IMR-90 (cell line): ENCODE measurements at regions not wholly inside any gene's neighbourhood (a gene's known extent, or its start where the extent isn't known, plus 50 kb on each side); places are given as distances from the start of the nearest gene placed in this dataset.

ENCODE experiments used
- ATAC-seq: fragments of 200-7000 bp; cut with Tn5 transposase; 2 replicates; pipeline ENCODE4 v1.9.1; 2020; ENCODE audit warnings: low read depth, mild to moderate bottlenecking, moderate library complexity
- BruUV-seq: library from RNA; stranded (reverse); fragments of 400-500 nt; replicated peaks from 2 replicates; lab custom pipeline; 2021; lab: Mats Ljungman, UMichigan
- CTCF ChIA-PET: fragments of 300-600 bp; formaldehyde crosslinking; extraction: SDS; loops from one replicate; lab custom pipeline; 2021; ENCODE audit warnings: antibody characterized with exemption; lab: Yijun Ruan, JAX
- POLR2A ChIA-PET: fragments of 300-600 bp; sonication (Branson Sonifier 250); formaldehyde crosslinking; loops from one replicate; lab custom pipeline; 2022; ENCODE audit warnings: antibody characterized with exemption; ENCODE audit not compliant: unreplicated experiment; lab: Charles Lee
- DNase-seq: peaks from one replicate; pipeline ENCODE4 v3.0.0; 2013
- H2AFZ ChIP-seq: replicated peaks from 2 replicates; pipeline ENCODE3; 2013; ENCODE audit warnings: low read length, mild to moderate bottlenecking; ENCODE audit not compliant: poor library complexity
- H2AK5ac ChIP-seq: 2 replicates; pipeline ENCODE4 v1.6.1; 2013; ENCODE audit warnings: low read depth, low read length, inconsistent platforms
- H2AK9ac ChIP-seq: replicated peaks from 2 replicates; pipeline ENCODE3; 2013; ENCODE audit warnings: mild to moderate bottlenecking, low read depth, low read length, moderate library complexity; ENCODE audit not compliant: poor library complexity
- H2BK120ac ChIP-seq: 2 replicates; pipeline ENCODE4 v1.6.1; 2013; ENCODE audit warnings: low read depth, low read length, inconsistent platforms
- H2BK15ac ChIP-seq: 3 replicates; pipeline ENCODE4 v1.6.1; 2013; ENCODE audit warnings: low read depth, low read length, inconsistent platforms
- H2BK20ac ChIP-seq: 2 replicates; pipeline ENCODE4 v1.6.1; 2013; ENCODE audit warnings: low read depth, mild to moderate bottlenecking, inconsistent platforms, low read length, moderate library complexity
- H2BK5ac ChIP-seq: 2 replicates; pipeline ENCODE4 v1.6.1; 2013; ENCODE audit warnings: mild to moderate bottlenecking, low read depth, low read length, inconsistent platforms; ENCODE audit not compliant: poor library complexity, severe bottlenecking
- H3K14ac ChIP-seq: replicated peaks from 2 replicates; pipeline ENCODE4 v1.6.1; 2013; ENCODE audit warnings: low read depth, low read length, inconsistent platforms
- H3K18ac ChIP-seq: 2 replicates; pipeline ENCODE4 v1.6.1; 2013; ENCODE audit warnings: low read depth, low read length, control low read depth
- H3K23ac ChIP-seq: 2 replicates; pipeline ENCODE4 v1.6.1; 2013; ENCODE audit warnings: low read depth, low read length, inconsistent platforms
- H3K27ac ChIP-seq: 2 replicates; pipeline ENCODE4 v1.5.1; 2013; ENCODE audit warnings: mild to moderate bottlenecking, control low read depth, low read length; ENCODE audit not compliant: insufficient read depth
- H3K27me3 ChIP-seq: 2 replicates; pipeline ENCODE4 v1.6.1; 2013; ENCODE audit warnings: low read length; ENCODE audit not compliant: control insufficient read depth, insufficient read depth
- H3K36me3 ChIP-seq: 2 replicates; pipeline ENCODE4 v1.6.1; 2013; ENCODE audit warnings: low read length, mixed read lengths; ENCODE audit not compliant: control insufficient read depth, insufficient read depth
- H3K4ac ChIP-seq: 2 replicates; pipeline ENCODE4 v1.6.1; 2013; ENCODE audit warnings: low read depth, low read length, inconsistent platforms
- H3K4me1 ChIP-seq: 2 replicates; pipeline ENCODE4 v1.6.1; 2013; ENCODE audit warnings: low read length, mixed read lengths; ENCODE audit not compliant: control insufficient read depth, insufficient read depth
- H3K4me2 ChIP-seq: 2 replicates; pipeline ENCODE4 v1.6.1; 2013; ENCODE audit warnings: low read depth, mild to moderate bottlenecking, control low read depth, low read length, moderate library complexity
- H3K4me3 ChIP-seq: 2 replicates; pipeline ENCODE4 v1.5.1; 2013; ENCODE audit warnings: low read depth, mild to moderate bottlenecking, control low read depth, low read length, moderate library complexity; ENCODE audit not compliant: insufficient read depth
- H3K56ac ChIP-seq: 2 replicates; pipeline ENCODE4 v1.6.1; 2013; ENCODE audit warnings: low read length, inconsistent platforms; ENCODE audit not compliant: insufficient read depth; ENCODE audit errors: extremely low read depth
- H3K79me1 ChIP-seq, 2 experiments: 2 replicates each; pipeline ENCODE4 v1.6.1; 2013; ENCODE audit warnings: low read length in 2 of 2, inconsistent platforms in 1 of 2, low read depth in 1 of 2
- H3K9ac ChIP-seq: 2 replicates; pipeline ENCODE4 v1.6.1; 2013; ENCODE audit warnings: low read depth, low read length, control low read depth
- H3K9me1 ChIP-seq: 2 replicates; pipeline ENCODE4 v1.6.1; 2013; ENCODE audit warnings: low read length, inconsistent platforms; ENCODE audit not compliant: insufficient read depth
- H3K9me3 ChIP-seq: 2 replicates; pipeline ENCODE4 v1.6.1; 2013; ENCODE audit warnings: low read length; ENCODE audit not compliant: control insufficient read depth, insufficient read depth
- H4K20me1 ChIP-seq: 2 replicates; pipeline ENCODE4 v1.6.1; 2013; ENCODE audit warnings: low read length, inconsistent platforms; ENCODE audit not compliant: insufficient read depth
- H4K5ac ChIP-seq: 2 replicates; pipeline ENCODE4 v1.6.1; 2013; ENCODE audit warnings: mild to moderate bottlenecking, low read depth, low read length, control low read depth
- H4K8ac ChIP-seq, 2 experiments: 2 replicates each; pipeline ENCODE4 v1.6.1; 2013; ENCODE audit warnings: low read depth in 2 of 2, low read length in 2 of 2, control low read depth in 1 of 2, inconsistent platforms in 1 of 2
- H4K91ac ChIP-seq: 2 replicates; pipeline ENCODE4 v1.6.1; 2013; ENCODE audit warnings: low read depth, low read length, inconsistent platforms; ENCODE audit not compliant: insufficient read depth
- BHLHE40 ChIP-seq: fragments of 150-350 bp; IDR thresholded peaks from 2 replicates; pipeline ENCODE4 v1.6.1; 2016; ENCODE audit warnings: mild to moderate bottlenecking, low read depth, low read length
- MAFK ChIP-seq: IDR thresholded peaks from 2 replicates; pipeline ENCODE4 v1.6.1; 2012; ENCODE audit warnings: low read depth, low read length, improper control_type of control experiment
- MXI1 ChIP-seq: IDR thresholded peaks from 2 replicates; pipeline ENCODE4 v1.6.1; 2012; ENCODE audit warnings: low read depth, mild to moderate bottlenecking, low read length, moderate library complexity, borderline replicate concordance
- dilution Hi-C: fragments of 300-500 bp; cut with HindIII; formaldehyde crosslinking; loops from one replicate; pipeline ENCODE4 v1.14.3; 2018; ENCODE audit warnings: low sequenced_read_pairs; ENCODE audit not compliant: unreplicated experiment
- in situ Hi-C: fragments of 300-500 bp; cut with MboI; formaldehyde crosslinking; loops from 3 replicates; pipeline ENCODE4 v1.14.3; 2019; ENCODE audit warnings: low sequenced_read_pairs, inconsistent platforms, mixed read lengths
- intact Hi-C: fragments of 100-400 bp; cut with micrococcal nuclease; formaldehyde crosslinking; loops from 2 replicates; pipeline ENCODE4 v1.10.0; 2022

DNA sequence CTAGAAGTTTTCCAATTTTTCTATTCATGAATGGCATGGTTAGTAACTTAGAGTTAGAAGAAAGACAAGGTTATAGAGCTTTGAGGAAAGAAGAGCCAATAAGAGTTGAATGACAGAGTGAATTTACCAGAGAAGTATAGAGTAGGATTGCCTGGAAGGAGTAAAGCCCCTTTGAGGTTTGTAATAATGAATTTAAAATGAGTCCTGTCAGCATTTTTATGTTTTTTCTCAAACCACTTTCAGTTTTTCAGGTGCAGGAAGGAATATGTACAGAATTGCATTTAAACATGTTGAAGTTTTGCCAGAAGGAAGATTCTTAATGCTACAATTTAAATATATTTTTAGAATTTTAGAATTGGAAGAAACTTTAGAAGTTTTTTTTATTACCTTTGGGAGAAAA lies 408.3 kb downstream of the DSC3 start:
- Histone ChIP-seq H2BK120ac (no peak overlapping the region), H4K8ac (no peak overlapping the region), H3K18ac (no peak overlapping the region), H3K14ac (no peak overlapping the region), H4K20me1 (no peaks in the 10 kb centered on the region), H3K4me3 (no peak overlapping the region), H2BK15ac (no peak overlapping the region), H3K79me1 (no peaks in the 10 kb centered on the region), H4K5ac (no peak overlapping the region), H3K23ac (no peak overlapping the region), H3K27ac (no peak overlapping the region), H3K4me2 (no peak overlapping the region), H3K4me1 (no peaks in the 10 kb centered on the region), H3K9ac (no peak overlapping the region), H3K36me3 (no peaks in the 10 kb centered on the region), H2AK9ac (no peak overlapping the region), H2AFZ (no peak overlapping the region), H4K91ac (no peak overlapping the region), H2BK20ac (no peak overlapping the region), H3K9me3 (peaks cover 19% of the 10 kb centered on the region), H2BK5ac (no peak overlapping the region), H3K27me3 (no peaks in the 10 kb centered on the region), H3K4ac (no peak overlapping the region), H2AK5ac (no peak overlapping the region), H3K56ac (no peak overlapping the region), H3K9me1 (no peaks in the 10 kb centered on the region)
- in situ Hi-C loops (no loop called here), intact Hi-C loops (no loop called here), dilution Hi-C loops (no loop called here)
- ChIA-PET CTCF (no interaction called here), POLR2A (no interaction called here)
- no peak for ATAC-seq
- no TSS peak for BruUV-seq
- TF ChIP-seq MAFK (peak; percentile 88), MXI1 (no peak), BHLHE40 (no peak)
- DNase-seq = no peak
